ENCODE measurements at regions not wholly inside any gene's neighbourhood (a gene's known extent, or its start where the extent isn't known, plus 50 kb on each side); places are given as distances from the start of the nearest gene placed in this dataset.

- H3K4me1 Mint-ChIP-seq, result no peaks in the 10 kb centered on the region
- H3K27me3 Mint-ChIP-seq (ENCODE audit: low read depth), result no peaks in the 10 kb centered on the region
- CTCF ChIA-PET, result no interaction called here
- POLR2A ChIA-PET, result no interaction called here
- no peak overlapping the region for H3K4me3 Mint-ChIP-seq
- H3K36me3 Mint-ChIP-seq, result peaks cover 11% of the 10 kb centered on the region
- DNase-seq (ENCODE audit: low spot score), result no peak
- TF ChIP-seq ZNF416 (CRISPR knock-in tag; IDR thresholded peaks at IDR 0.05), result no peak
- no peak for TF ChIP-seq ZNF317 (CRISPR knock-in tag; IDR thresholded peaks at IDR 0.05; ENCODE audit: borderline replicate concordance, low read depth)
- TF ChIP-seq CBFB (CRISPR knock-in tag; IDR thresholded peaks at IDR 0.05; ENCODE audit: low read depth), result no peak
- no peak for TF ChIP-seq AR (CRISPR knock-in tag; IDR thresholded peaks at IDR 0.05)
- TF ChIP-seq ZNF512 (CRISPR knock-in tag; IDR thresholded peaks at IDR 0.05; ENCODE audit: borderline replicate concordance), result no peak
- TF ChIP-seq ZNF425 (CRISPR knock-in tag; conservative IDR thresholded peaks at IDR 0.05), result no peak
- ATAC-seq, result no peak
- peaks cover 30% of the 10 kb centered on the region for H3K9me3 Mint-ChIP-seq
- no peak overlapping the region for H3K27ac Mint-ChIP-seq
Measured at GRCh38 chr13:62046512-62046911, 630.9 kb upstream of the PCDH20 start.

- ChIA-PET CTCF (no interaction called here), POLR2A (no interaction called here)
- H3K4me1 Mint-ChIP-seq, result no peaks in the 10 kb centered on the region
- H3K4me3 Mint-ChIP-seq, result no peak overlapping the region
- DNase-seq (ENCODE audit: low spot score), result no peak
- ATAC-seq, result no peak
- TF ChIP-seq ESRRA (CRISPR knock-in tag; IDR thresholded peaks at IDR 0.05; ENCODE audit: borderline replicate concordance) (no peak), NR3C1 (CRISPR knock-in tag; conservative IDR thresholded peaks at IDR 0.05; ENCODE audit: low read depth) (no peak), ZNF396 (CRISPR knock-in tag; IDR thresholded peaks at IDR 0.05; ENCODE audit: borderline replicate concordance) (no peak), MAX (CRISPR knock-in tag; IDR thresholded peaks at IDR 0.05) (no peak), NR1H2 (CRISPR knock-in tag; IDR thresholded peaks at IDR 0.05) (no peak), ZNF121 (CRISPR knock-in tag; IDR thresholded peaks at IDR 0.05) (no peak), AFF4 (CRISPR knock-in tag; IDR thresholded peaks at IDR 0.05; ENCODE audit: borderline replicate concordance) (no peak), TEAD1 (CRISPR knock-in tag; IDR thresholded peaks at IDR 0.05) (no peak), ZMAT4 (CRISPR knock-in tag; IDR thresholded peaks at IDR 0.05) (no peak), GTF2I (CRISPR knock-in tag; conservative IDR thresholded peaks at IDR 0.05) (no peak), ZNF263 (CRISPR knock-in tag; IDR thresholded peaks at IDR 0.05; ENCODE audit: low read depth) (no peak), E2F5 (CRISPR knock-in tag; IDR thresholded peaks at IDR 0.05) (no peak), NR2C2 (CRISPR knock-in tag; IDR thresholded peaks at IDR 0.05) (no peak)
- H3K36me3 Mint-ChIP-seq, result peaks cover 11% of the 10 kb centered on the region
- H3K27me3 Mint-ChIP-seq (ENCODE audit: low read depth), result no peaks in the 10 kb centered on the region
- H3K27ac Mint-ChIP-seq, result no peak overlapping the region
- peaks cover 18% of the 10 kb centered on the region for H3K9me3 Mint-ChIP-seq
Measured at GRCh38 chr13:62043600-62043999, 628.0 kb upstream of the PCDH20 start.
